ENCODE measurements at regions not wholly inside any gene's neighbourhood (a gene's known extent, or its start where the extent isn't known, plus 50 kb on each side); places are given as distances from the start of the nearest gene placed in this dataset.
"Not testable (repeated sequence)": the region's sequence is repeated elsewhere in the genome, so short reads cannot be mapped to it uniquely, and the experiment has no call there.

DNA sequence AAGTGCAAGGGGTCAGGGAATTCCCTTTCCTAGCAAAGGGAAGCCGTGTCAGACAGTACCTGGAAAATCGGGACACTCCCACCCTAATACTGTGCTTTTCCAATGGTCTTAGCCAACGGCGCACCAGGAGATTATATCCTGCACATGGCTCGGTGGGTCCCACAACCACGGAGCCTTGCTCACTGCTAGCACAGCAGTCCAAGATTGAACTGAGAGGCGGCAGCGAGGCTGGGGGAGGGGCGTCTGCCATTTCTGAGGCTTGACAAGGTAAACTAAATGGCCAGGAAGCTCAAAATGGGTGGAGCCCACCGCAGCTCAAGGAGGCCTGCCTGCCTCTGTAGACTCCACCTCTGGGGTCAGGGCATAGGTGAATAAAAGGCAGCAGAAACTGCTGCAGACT lies 76.5 kb upstream of the LINC00632 start:
- not testable (repeated sequence) for DNase-seq

DNA sequence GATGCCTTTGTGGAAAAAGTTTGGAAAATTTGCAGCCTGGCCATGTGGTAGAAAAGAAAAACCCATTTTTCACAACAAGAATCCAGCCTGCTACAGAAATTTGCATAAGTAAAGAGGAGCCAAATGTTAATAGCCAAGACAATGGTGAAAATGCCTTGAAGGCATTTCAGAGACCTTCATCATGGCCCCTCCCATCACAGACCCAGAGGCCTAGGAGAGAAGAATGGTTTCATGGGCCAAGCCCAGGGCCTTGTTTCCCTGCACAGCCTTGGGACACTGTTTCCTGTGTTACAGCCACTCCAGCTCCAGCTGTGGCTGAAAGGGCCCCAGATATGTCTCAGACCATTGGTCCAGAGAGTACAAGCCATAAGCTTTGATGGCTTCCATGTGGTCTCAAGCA lies 101.4 kb upstream of the LINC00632 start:
- DNase-seq, result no peak

DNA sequence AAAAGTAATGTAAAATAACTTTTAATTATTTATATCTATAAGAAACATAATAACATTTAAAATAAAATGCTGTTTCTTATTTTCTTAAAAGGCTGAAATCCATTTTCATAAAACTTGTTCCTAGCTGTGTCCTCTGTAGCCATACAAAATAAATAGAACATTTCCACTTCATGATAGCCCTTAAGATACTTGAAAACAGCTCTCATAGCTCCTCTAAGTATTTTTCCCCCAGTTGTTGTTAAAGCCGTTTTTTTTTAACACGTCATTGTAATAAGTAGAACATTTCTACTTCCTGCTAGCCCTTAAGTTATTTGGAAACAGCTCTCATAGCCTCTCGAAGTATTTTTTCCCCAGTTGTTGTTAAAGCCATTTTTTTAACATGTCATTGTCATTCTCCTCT lies 97.3 kb upstream of the SOX3 start:
- no peak for DNase-seq

DNA sequence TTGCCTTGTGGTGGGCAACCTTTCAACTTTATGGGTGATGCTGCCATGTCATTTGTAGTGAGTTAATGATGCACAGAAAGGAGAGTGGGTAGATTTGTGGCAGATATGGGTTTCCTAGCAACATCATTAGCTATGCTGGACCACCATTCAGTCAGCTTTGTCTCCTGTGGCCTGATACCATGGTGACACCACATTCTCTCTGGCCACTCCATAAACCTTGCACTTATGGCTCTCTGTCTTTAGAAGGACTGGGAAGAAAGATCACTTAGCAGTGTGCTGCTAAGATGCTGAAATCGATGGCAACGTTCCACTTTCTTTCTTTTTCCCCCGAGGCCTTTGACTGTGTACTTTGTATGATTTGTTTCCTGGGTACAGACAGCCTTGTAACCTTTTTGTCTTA lies 95.0 kb upstream of the SOX3 start:
- DNase-seq, result no peak

DNA sequence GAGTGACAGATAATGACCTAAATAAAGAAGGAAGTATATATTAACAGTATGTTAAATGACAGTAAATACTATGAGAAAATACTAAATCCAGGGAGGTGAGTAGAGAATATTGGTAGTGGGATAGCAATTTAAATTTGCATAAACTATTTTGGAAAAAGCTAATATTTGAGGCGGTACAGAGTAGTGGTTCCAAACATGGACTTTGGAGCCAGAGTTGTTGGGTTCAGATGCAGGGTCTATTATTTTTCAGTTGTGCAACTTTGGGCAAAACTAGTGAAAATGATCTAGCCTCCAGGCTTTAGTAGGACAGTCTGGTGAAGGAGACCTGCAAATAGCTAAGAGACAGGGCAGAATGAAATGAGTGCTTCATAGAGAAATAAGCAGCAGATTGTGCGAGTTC lies 84.8 kb upstream of the SOX3 start:
- no peak for DNase-seq

DNA sequence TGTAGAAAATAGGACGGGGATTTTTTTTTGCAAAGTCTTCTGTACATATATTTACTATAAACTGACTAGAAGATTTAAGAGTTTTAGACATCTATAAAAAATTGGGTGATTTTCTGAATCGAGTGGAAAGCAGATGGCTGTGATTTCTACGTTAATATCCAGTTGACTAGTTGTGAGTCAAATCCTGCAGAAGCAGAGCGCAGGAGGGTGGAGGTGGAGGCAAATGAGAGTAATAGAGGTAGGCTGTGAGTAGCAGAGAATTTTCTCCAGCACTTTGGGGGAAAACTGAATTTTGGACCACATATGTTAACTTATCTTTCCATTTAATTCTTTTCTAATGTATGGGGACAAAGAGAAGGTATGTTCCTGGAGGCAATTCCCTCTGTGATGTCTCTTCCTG lies 82.1 kb upstream of the SOX3 start:
- DNase-seq, result no peak

DNA sequence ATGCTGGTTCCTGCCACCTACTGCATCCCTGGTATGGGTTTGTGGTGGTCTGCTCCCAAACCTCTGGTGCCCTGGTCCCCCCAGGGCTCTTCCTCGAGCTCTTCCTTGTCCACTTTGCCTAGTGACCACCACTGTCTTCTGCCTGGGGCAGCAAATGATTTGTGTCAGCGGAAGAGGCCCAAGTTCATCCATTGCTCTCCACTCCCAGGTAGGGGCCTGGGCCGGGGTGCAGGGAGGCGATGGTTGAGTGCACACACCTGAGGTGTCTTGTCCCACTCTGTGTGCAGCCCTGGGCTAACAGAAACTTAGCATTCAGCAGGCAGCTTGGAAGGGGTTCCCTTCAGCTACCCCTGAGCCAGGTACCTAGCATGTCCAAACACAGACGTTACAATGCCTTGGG lies 75.6 kb upstream of the SOX3 start:
- no peak for DNase-seq

DNA sequence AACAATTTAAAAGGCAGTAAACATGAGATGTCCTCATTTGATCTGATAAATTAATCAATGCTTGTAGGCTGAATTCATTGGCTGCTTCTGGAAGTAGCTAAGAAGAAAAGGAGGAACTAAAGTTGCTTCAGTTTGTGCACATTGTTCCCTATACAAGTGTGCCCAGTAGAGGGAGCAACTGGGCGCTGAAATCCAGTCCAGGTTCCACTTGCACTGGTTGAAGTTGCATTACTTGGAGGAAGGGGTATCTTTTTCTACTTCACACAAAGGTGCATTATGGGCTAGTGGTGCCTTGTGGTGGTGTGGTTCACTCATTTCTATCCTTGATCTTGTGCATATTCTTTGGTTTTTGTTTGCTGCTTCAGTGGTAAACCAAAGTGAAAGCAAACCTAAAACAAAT lies 67.9 kb upstream of the SOX3 start:
- DNase-seq, result peak; percentile 0

DNA sequence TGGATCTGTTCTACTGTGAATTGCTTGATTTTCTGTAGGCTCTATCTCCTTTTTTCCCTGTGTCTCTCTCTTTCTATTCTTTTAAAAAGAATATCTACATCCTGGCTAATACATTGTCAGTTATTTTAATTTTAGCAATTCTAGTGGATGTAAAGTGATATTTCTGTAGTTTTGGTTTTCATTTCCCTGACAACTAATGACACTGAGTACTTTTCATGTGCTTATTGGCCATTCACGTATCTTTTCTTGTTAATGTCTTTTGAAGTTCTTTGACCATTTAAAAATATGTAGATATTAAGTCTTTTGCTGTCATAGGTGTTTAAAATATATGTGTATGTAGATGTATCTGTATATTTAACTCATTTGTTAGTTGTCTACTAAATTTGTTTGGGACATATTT lies 59.0 kb upstream of the SOX3 start:
- no peak for DNase-seq
